ENCODE measurements at regions not wholly inside any gene's neighbourhood (a gene's known extent, or its start where the extent isn't known, plus 50 kb on each side); places are given as distances from the start of the nearest gene placed in this dataset.
A peak's percentile ranks its signal among the peaks of the same experiment; 100 is the strongest.
"Not testable (repeated sequence)": the region's sequence is repeated elsewhere in the genome, so short reads cannot be mapped to it uniquely, and the experiment has no call there.

GRCh38 chr2:150259746-150260145 lies 227.7 kb downstream of the RND3 start:
- DNase-seq (ENCODE audit: low read depth), result peak; percentile 48
- TF ChIP-seq CTCF (IDR thresholded peaks at IDR 0.05; ENCODE audit: low read depth, low read length, missing control alignments), result no peak
- in situ Hi-C loops (cut with HindIII; ENCODE audit: low sequenced_read_pairs), result no loop called here
- H3K4me3 ChIP-seq (ENCODE audit: low read depth, low read length), result no peak overlapping the region

- no peak for TF ChIP-seq CTCF (IDR thresholded peaks at IDR 0.05; ENCODE audit: low read depth, low read length, missing control alignments)
- in situ Hi-C loops (cut with HindIII; ENCODE audit: low sequenced_read_pairs), result no loop called here
- no peak for DNase-seq (ENCODE audit: low read depth)
Measured at GRCh38 chr2:150258781-150259307, 228.6 kb downstream of the RND3 start.

GRCh38 chr2:150256736-150257135 lies 230.7 kb downstream of the RND3 start:
- no peak overlapping the region for H3K4me3 ChIP-seq (ENCODE audit: low read depth, low read length)
- DNase-seq (ENCODE audit: low read depth), result no peak
- TF ChIP-seq CTCF (IDR thresholded peaks at IDR 0.05; ENCODE audit: low read depth, low read length, missing control alignments), result no peak
- in situ Hi-C loops (cut with HindIII; ENCODE audit: low sequenced_read_pairs), result no loop called here

More at GRCh38 chr2:150258781-150259307, 228.6 kb downstream of the RND3 start:
- no peak overlapping the region for H3K4me3 ChIP-seq (ENCODE audit: low read depth, low read length)

GRCh38 chr2:150255528-150255927 lies 231.9 kb downstream of the RND3 start:
- DNase-seq (ENCODE audit: low read depth), result no peak
- no peak overlapping the region for H3K4me3 ChIP-seq (ENCODE audit: low read depth, low read length)
- in situ Hi-C loops (cut with HindIII; ENCODE audit: low sequenced_read_pairs), result no loop called here
- TF ChIP-seq CTCF (IDR thresholded peaks at IDR 0.05; ENCODE audit: low read depth, low read length, missing control alignments), result no peak

GRCh38 chr2:150249735-150250134 lies 237.7 kb downstream of the RND3 start:
- in situ Hi-C loops (cut with HindIII; ENCODE audit: low sequenced_read_pairs), result not testable (repeated sequence)

GRCh38 chr2:150247481-150247880 lies 240.0 kb downstream of the RND3 start:
- in situ Hi-C loops (cut with HindIII; ENCODE audit: low sequenced_read_pairs), result no loop called here
- no peak overlapping the region for H3K4me3 ChIP-seq (ENCODE audit: low read depth, low read length)
- TF ChIP-seq CTCF (IDR thresholded peaks at IDR 0.05; ENCODE audit: low read depth, low read length, missing control alignments), result no peak
- no peak for DNase-seq (ENCODE audit: low read depth)

More at GRCh38 chr2:150249735-150250134, 237.7 kb downstream of the RND3 start:
- not testable (repeated sequence) for H3K4me3 ChIP-seq (ENCODE audit: low read depth, low read length); DNase-seq (ENCODE audit: low read depth)

- in situ Hi-C loops (cut with HindIII; ENCODE audit: low sequenced_read_pairs), result no loop called here
- no peak for TF ChIP-seq CTCF (IDR thresholded peaks at IDR 0.05; ENCODE audit: low read depth, low read length, missing control alignments)
- H3K4me3 ChIP-seq (ENCODE audit: low read depth, low read length), result no peak overlapping the region
- DNase-seq (ENCODE audit: low read depth), result peak; percentile 77
Measured at GRCh38 chr2:150234787-150235446, 252.6 kb downstream of the RND3 start.

Data from astrocyte of the cerebellum (primary cell).